Stomach smooth muscle (tissue), 2 donors: ENCODE measurements at regions not wholly inside any gene's neighbourhood (a gene's known extent, or its start where the extent isn't known, plus 50 kb on each side); places are given as distances from the start of the nearest gene placed in this dataset.

Experiments
- H3K27ac ChIP-seq: one replicate; pipeline ENCODE4 v1.7.0; 2013; ENCODE audit warnings: mild to moderate bottlenecking, low read length, inconsistent platforms
- H3K27me3 ChIP-seq, 2 donors: one replicate each; pipeline ENCODE4 v1.7.0; 2013; ENCODE audit warnings: low read length in 2 of 2; ENCODE audit not compliant: insufficient read depth in 2 of 2, control insufficient read depth in 1 of 2
- H3K36me3 ChIP-seq, 2 donors: one replicate each; pipeline ENCODE4 v1.7.0; 2013; ENCODE audit warnings: low read length in 2 of 2; ENCODE audit not compliant: control insufficient read depth in 2 of 2, insufficient read depth in 2 of 2
- H3K4me1 ChIP-seq: one replicate; pipeline ENCODE4 v1.7.0; 2013; ENCODE audit warnings: low read length; ENCODE audit not compliant: control insufficient read depth, insufficient read depth
- H3K4me3 ChIP-seq, 2 donors: one replicate each; pipeline ENCODE4 v1.7.0; 2013; ENCODE audit warnings: low read length in 2 of 2
- H3K9ac ChIP-seq, 2 donors: one replicate each; pipeline ENCODE4 v1.7.0; 2013; ENCODE audit warnings: low read length in 2 of 2, mild to moderate bottlenecking in 1 of 2
- H3K9me3 ChIP-seq, 2 donors: one replicate each; pipeline ENCODE4 v1.7.0; 2013; ENCODE audit warnings: low read length in 2 of 2; ENCODE audit not compliant: control insufficient read depth in 2 of 2
- donor health status: healthy.
- donor health status: Pancreatic carcinoma.

DNA sequence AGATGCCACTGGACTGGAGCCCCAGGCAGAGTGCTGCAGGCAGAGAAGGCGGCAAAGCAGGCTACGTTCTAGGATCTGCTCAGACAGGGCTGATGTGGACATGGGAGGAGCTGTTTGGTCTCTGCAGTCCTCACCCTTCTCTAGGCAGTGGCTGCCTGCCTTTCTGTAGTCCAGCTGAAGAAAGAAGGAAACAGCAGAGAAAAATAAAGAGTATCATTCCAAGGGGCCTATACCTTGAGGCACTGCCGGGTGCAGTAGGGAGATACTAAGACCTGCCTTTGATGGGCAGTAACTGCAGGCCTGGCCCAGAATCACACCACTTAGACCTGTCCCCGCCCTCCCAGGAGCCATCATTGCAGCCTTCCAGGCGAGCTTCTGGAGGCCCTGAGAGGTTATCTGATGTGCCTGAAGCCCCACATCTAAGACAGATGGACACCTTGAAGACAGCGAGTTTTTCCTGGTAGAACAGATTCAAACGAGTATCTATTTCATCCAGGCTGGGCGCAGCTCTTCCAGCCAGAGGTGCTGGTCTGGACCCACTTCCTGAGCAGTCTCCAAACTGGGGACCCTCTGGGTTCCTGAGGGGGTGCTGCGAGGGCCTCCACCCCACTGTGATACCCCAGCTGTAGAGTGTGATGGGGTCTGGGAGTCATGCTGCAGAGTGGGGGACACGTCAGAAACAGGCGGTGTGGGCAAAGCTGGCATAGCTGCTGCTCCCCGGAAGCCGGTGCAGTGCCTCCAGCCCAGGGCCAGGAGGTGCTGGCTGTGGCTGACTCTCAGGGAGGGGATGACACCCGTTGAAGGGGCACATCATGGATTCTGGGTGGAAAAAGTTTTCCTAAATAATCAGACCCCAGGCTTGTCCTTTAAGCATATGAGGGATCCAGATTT, 87.3 kb upstream of the OTOS start:
- H3K9ac ChIP-seq, result no peak overlapping the region
- peaks cover 11 to 14% of the 10 kb centered on the region in 2 donors for H3K27me3 ChIP-seq
- H3K4me3 ChIP-seq, result no peak overlapping the region
- peaks cover 4 to 15% of the 10 kb centered on the region in 2 donors for H3K9me3 ChIP-seq
- no peak overlapping the region for H3K27ac ChIP-seq
- H3K4me1 ChIP-seq, result no peaks in the 10 kb centered on the region
- no peaks in the 10 kb centered on the region for H3K36me3 ChIP-seq

DNA sequence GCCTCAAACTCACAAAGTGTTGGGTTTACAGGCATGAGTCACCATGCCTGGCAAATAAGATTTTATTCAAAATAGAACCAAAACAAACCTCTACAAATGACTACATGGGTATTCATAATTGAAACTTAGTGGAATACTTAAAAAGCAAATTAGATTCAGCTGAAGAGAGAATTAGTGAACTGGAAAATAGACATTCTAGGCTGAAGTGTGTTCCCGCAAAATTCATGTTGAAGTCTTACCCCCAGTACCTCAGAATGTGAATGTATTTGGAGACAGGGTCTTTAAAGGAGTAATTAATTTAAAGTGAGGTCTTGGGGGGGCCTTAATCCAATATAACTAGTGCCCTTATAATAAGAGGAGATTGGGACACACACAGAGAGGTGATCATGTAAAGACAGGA, 88.5 kb upstream of the OTOS start:
- Histone ChIP-seq H3K36me3 (no peaks in the 10 kb centered on the region), H3K9ac (no peak overlapping the region), H3K27ac (no peak overlapping the region), H3K4me1 (peaks cover 4% of the 10 kb centered on the region), H3K4me3 (no peak overlapping the region), H3K9me3 (peaks cover 4 to 15% of the 10 kb centered on the region in 2 donors), H3K27me3 (peaks cover 6 to 12% of the 10 kb centered on the region in 2 donors)

DNA sequence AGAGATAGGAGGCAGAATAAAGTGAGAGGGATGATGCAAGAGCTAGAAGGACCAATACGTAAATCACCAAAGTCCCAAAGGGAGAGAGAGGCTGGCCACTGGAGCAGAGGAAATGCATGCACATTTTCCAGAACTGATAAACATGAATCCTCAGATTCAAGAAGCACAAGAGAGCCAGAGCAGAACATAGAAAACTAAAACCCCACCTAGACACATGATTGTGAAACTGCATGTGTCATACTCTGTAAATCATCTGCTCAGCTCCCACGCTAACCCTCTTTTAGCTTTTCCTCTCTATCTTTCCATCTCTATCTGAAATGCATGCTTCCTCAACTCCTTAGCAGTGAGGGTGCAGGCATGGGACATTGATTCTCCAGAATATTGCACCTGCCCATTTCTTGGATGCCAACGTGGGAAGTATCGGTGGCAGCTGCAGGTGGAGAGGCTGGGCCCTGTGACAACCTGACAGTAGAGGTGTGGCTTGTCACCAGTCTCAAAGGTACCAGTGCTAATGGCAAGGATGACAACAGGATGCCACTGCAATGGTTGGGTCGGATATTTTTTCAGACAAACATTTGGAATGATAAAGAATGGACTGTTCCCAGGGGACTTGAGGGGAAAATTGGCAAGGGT, 89.3 kb upstream of the OTOS start:
- Histone ChIP-seq H3K27me3 (peaks cover 0 to 9% of the 10 kb centered on the region in 2 donors), H3K36me3 (no peaks in the 10 kb centered on the region), H3K4me3 (no peak overlapping the region), H3K9me3 (peaks cover 4 to 15% of the 10 kb centered on the region in 2 donors), H3K27ac (no peak overlapping the region), H3K9ac (no peak overlapping the region), H3K4me1 (peaks cover 4% of the 10 kb centered on the region)

DNA sequence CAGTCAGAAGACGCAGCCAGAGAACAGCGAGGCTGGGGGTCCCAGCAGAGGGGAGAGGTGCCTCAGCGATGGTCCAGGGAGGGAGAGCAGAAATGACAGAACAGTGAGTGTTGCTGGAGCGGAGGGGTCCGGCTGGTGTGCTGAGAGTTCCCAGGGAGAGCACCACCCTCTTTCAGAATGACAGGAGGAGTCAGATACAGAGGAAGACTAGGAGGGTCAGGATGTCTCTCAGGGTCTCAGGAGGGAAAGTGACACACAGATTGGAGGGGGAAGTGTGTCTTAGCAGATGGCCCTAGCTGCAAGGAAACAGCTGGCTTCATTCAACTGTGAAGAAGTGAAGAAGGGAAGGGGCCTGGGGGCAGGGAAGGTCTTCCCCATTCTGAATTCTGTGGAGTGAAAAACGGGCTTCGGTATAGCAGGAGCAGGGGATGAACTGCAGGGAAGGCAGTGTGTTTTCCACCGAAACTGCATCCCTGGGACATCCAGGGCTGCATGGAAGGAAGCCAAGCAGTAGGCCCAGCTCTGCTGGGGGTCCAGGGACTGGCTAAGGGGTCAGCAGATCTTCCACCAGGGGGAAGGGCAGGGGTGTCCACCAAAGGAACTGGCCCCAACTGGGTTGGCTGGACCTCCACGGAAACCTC, 90.0 kb upstream of the OTOS start:
- peaks cover 0 to 6% of the 10 kb centered on the region in 2 donors for H3K27me3 ChIP-seq

DNA sequence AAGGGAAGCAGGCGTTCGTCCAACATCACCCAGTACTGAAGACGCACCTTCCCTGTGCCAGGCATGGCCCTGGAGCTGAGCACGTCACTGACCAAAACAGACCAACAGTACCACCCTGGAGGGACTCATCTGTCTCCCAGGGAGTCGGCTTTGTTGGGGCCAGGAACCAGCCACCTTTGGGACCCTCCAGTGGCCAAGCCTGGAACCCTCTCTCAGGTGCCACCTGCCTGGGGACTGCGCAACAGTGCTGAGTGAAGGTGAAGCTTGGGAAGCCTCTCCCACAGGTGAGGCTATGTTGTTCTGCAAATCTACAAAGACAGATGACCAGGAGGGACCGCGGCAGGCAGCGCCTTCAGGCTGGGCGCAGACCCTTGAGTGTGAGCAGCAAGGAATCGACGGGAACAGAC, 91.4 kb upstream of the OTOS start:
- H3K9ac ChIP-seq, result no peak overlapping the region
- peaks cover 0 to 2% of the 10 kb centered on the region in 2 donors for H3K27me3 ChIP-seq
- no peak overlapping the region for H3K4me3 ChIP-seq
- H3K9me3 ChIP-seq, result peaks cover 4 to 15% of the 10 kb centered on the region in 2 donors
- H3K36me3 ChIP-seq, result no peaks in the 10 kb centered on the region
- H3K4me1 ChIP-seq, result peaks cover 10% of the 10 kb centered on the region
- no peak overlapping the region for H3K27ac ChIP-seq

More for the DNA sequence above, 90.0 kb upstream of the OTOS start:
- H3K27ac ChIP-seq, result no peak overlapping the region
- H3K36me3 ChIP-seq, result no peaks in the 10 kb centered on the region
- peaks cover 4 to 15% of the 10 kb centered on the region in 2 donors for H3K9me3 ChIP-seq
- H3K4me3 ChIP-seq, result no peak overlapping the region
- H3K4me1 ChIP-seq, result peaks cover 4% of the 10 kb centered on the region
- H3K9ac ChIP-seq, result no peak overlapping the region

DNA sequence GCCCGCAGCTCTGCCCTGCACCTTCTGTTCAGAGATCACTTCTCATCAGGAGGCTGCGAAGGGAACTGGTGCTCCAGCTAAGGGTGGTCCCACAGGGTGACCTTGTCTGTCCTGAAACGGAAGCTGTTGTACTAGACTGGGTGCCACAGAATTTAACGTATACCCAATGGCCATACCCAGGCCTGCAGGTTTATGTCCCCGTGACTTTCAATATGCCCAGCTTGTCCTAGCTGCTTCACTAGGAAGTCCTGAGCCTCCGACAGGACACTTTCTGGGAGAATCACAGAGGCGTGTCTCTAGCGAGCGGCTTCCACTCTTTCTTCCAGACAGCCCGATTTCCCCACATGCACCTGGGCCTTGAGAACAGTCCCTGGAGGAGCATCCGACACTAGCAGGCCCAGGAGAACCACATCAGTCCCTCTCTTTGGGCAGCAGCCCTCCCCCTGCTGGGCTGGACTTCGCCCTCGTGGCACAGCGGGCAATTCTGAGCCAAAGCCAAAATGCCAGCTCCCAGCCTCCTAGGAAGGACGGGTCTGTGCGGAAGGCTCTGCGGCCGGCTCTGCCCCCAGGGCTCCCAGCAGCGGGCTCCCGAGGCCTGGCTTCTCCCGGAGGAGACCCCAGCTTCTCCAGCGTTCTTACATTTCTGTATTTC, 91.9 kb upstream of the OTOS start:
- Histone ChIP-seq H3K36me3 (no peaks in the 10 kb centered on the region), H3K27me3 (peaks cover 0 to 2% of the 10 kb centered on the region in 2 donors), H3K4me1 (peaks cover 10% of the 10 kb centered on the region), H3K9me3 (peaks cover 4 to 15% of the 10 kb centered on the region in 2 donors), H3K4me3 (no peak overlapping the region), H3K27ac (no peak overlapping the region), H3K9ac (no peak overlapping the region)

DNA sequence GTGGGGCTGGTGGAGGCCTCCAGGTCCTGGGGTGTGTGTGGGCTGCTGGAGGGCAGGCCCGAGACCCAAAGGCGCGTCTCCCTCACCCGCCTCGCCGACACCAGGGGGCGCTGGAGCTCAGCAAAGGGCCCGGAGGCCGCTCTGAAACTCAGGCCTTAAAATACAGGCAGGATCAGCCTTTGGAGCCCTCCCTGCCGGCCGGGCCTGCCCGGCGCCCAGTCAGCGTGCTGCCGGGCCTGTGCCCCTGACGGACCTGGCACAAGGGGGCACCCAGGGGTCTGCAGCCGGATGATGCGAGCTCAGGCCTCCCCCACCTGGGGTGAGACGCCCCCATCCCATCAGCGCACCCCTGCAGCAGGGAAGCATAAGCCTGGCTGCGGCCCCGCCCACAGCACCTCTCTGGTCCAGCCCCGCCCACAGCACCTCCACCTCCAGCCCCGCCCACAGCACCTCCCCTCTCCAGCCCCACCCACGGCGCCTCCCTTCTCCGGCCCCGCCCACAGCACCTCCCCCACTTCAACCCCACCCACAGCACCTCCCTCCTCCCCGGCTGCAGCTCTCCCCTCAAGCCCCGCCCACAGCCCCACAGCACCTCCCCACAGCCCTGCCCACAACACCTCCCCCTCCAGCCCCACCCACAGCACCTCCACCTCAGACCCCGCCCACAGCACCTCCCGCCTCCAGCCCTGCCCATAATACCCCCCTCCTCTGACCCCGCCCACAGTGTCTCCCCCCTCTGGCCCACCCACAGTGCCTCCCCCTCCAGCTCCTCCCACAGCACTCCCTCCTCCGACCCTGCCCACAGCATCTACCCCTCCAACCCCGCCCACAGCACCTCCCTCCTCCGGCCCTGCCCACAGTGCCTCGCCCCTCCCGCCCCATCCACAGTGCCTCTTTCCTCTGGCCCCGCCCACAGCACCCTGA, 92.8 kb upstream of the OTOS start:
- Histone ChIP-seq H3K4me1 (peaks cover 13% of the 10 kb centered on the region), H3K9me3 (peaks cover 4 to 13% of the 10 kb centered on the region in 2 donors), H3K9ac (no peak overlapping the region), H3K27me3 (no peaks in the 10 kb centered on the region), H3K4me3 (peak overlapping the region in 1 of 2 donors; percentile 61), H3K27ac (no peak overlapping the region), H3K36me3 (no peaks in the 10 kb centered on the region)

DNA sequence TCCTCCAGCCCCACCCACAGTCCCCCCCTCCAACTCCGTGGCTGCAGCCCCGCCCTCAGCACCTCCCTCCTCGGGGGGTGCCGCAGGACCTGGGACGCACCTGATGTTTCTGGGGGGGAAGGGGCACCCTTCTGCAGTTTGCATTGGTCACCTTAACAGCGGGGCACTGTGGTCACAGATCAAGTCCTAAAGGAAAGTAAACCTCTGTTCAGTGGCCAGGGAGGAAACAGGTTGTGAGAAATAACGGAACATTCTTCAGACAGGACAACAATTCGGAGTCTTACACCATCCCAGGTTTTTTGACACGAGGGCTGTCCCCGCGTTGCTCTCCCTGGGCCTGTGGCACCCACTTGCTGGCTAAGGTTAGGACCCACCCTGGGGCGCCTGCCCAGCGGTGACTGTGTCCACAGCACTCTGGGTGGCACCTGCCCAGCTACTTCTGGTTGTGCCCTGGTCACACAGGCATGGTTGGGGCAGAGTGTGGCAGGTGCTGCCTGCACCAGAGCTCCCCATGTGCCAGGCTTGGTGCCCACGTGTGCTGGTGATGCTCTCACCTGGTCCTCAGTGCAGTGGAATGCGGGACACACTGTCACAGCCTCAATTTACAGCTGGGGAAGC, 93.5 kb upstream of the OTOS start:
- Histone ChIP-seq H3K4me3 (no peak overlapping the region), H3K4me1 (peaks cover 13% of the 10 kb centered on the region), H3K36me3 (no peaks in the 10 kb centered on the region), H3K27ac (no peak overlapping the region), H3K9ac (no peak overlapping the region), H3K27me3 (no peaks in the 10 kb centered on the region), H3K9me3 (peaks cover 4 to 6% of the 10 kb centered on the region in 2 donors)

DNA sequence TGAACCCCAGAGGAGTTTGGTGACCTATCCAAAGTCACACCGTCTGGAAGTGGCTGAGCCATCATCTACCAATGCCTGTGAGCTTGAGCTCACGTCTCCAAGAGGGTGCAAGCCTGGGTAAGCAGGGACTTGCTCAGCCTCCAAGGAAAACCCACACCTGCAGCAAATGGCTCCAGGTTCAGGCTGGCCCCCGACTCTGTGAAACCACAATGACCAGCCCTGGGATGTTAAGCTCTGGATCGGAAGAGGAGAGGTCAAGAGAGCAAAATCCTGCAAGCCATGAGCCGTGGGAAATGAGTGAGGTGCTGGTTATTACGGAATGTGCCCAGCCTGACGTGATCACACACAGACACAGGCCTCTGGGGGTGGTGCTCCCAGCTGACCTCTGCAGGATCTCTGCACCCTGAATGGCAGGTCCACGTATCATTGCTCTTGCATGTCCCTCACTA, 94.1 kb upstream of the OTOS start:
- peaks cover 13% of the 10 kb centered on the region for H3K4me1 ChIP-seq
- H3K27ac ChIP-seq, result no peak overlapping the region
- H3K4me3 ChIP-seq, result no peak overlapping the region
- H3K36me3 ChIP-seq, result no peaks in the 10 kb centered on the region
- no peaks in the 10 kb centered on the region for H3K27me3 ChIP-seq
- H3K9me3 ChIP-seq, result peaks cover 2 to 5% of the 10 kb centered on the region in 2 donors
- H3K9ac ChIP-seq, result no peak overlapping the region
